GM12875 (cell line): ENCODE measurements at regions not wholly inside any gene's neighbourhood (a gene's known extent, or its start where the extent isn't known, plus 50 kb on each side); places are given as distances from the start of the nearest gene placed in this dataset.

Source experiments
- H3K4me3 ChIP-seq: one replicate; pipeline ENCODE4 v1.5.1; 2011; ENCODE audit warnings: low read depth, low read length, control low read depth
- TF ChIP-seq, protein P1 (sequence below): IDR thresholded peaks from 2 replicates; pipeline ENCODE4 v1.5.1; 2011; ENCODE audit warnings: low read depth, mild to moderate bottlenecking, control low read depth, inconsistent platforms, low read length, moderate library complexity, borderline replicate concordance; ENCODE audit not compliant: insufficient read depth

DNA sequence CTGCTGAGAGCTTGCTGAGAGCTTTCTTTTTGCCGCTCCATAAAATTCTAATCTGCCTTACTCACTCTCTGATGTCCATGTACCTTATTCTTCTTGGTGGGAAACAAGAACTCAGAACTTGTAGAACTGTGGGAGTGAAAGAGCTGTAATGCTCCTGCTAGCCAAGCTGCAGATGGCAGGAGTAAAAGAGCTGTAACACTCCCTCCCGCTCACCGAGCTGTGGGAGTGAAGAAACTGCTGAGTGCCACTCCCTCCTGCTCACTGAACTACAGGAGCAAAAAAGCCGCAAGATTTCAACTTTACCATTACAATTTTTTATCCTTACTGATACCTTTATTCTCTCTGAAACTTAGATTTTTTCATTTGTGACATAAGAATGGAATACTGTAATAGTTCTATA lies 199.1 kb downstream of the SI start:
- H3K4me3 ChIP-seq = no peak overlapping the region
- TF ChIP-seq, protein P1, sequence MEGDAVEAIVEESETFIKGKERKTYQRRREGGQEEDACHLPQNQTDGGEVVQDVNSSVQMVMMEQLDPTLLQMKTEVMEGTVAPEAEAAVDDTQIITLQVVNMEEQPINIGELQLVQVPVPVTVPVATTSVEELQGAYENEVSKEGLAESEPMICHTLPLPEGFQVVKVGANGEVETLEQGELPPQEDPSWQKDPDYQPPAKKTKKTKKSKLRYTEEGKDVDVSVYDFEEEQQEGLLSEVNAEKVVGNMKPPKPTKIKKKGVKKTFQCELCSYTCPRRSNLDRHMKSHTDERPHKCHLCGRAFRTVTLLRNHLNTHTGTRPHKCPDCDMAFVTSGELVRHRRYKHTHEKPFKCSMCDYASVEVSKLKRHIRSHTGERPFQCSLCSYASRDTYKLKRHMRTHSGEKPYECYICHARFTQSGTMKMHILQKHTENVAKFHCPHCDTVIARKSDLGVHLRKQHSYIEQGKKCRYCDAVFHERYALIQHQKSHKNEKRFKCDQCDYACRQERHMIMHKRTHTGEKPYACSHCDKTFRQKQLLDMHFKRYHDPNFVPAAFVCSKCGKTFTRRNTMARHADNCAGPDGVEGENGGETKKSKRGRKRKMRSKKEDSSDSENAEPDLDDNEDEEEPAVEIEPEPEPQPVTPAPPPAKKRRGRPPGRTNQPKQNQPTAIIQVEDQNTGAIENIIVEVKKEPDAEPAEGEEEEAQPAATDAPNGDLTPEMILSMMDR = no peak

DNA sequence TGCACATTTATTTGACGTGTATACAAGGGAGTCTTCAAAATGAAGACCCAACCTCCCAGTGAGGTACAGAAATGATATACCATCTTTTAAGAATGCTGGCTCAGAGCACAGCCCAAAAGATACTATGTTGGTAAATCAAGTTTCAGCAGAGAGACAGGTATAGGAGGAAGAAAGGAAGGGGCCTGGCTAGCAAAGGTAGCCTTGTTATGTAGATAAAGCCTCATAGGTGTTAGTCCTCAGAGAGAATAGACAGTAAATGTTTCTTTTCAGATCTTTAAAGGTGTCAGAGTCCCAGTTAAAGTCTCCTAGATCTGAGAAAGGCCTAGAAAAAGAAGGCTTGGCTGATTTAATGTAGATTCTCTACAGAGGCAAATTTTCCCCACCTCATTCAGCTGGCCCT lies 213.8 kb downstream of the SI start:
- no peak overlapping the region for H3K4me3 ChIP-seq
- TF ChIP-seq, protein P1 = no peak

DNA sequence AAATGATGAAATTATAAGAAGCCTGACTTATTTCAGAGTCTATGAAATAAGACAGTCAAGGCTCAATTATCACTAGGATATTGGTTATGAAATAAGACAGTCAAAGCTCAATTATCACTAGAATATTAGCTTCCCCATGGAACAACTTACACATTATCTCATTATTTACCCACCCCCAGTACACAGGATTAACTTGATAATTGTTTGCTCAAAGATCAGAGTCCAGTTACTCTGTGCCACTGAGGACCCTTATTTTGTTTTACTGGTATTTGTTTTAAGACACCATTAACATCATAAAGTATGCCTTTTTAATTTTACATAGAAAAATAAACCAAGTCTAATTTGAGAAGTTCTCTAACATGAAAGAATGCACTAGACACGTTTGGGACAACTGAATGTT lies 225.4 kb downstream of the SI start:
- TF ChIP-seq, protein P1 = no peak

DNA sequence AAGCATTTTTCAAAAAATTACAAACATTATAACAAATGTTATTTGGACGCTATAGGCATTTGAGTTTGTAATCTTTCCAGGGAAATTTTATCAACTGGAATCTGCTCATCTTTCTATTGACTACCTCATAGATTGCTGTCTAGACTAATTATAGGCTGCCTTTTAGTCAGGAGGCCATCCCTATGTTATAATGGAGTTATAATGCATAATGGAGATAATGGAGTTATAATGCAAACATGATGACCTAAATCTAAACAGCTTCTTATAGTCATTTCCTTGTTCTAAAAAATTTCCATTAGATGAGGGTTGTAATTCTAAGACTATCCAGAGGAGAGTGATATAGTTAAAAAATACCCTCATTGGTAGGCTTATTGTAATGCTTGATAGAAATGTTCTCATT lies 226.4 kb downstream of the SI start:
- no peak overlapping the region for H3K4me3 ChIP-seq
- TF ChIP-seq, protein P1 = no peak

More for the DNA sequence above, 225.4 kb downstream of the SI start:
- no peak overlapping the region for H3K4me3 ChIP-seq

DNA sequence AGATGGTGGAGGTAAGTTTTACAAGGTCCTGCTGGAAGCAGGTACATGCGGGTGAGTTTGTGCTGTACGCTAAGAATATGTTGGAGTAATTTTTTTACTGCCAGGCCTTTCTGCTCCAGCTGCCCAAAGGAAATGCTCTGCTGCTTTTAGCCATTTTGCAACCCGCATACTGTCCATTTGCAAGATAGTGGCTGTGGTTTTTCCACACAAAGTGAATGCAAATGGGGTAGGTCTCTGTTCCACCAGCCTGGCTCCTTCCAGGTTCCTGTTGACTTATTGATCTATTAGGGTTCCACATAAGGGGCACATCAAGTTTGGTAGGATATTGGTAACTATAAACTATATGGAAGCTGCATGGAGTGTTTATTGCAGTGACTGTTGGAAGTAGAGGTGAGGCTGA lies 227.1 kb downstream of the SI start:
- TF ChIP-seq, protein P1 = no peak
- H3K4me3 ChIP-seq = no peak overlapping the region

DNA sequence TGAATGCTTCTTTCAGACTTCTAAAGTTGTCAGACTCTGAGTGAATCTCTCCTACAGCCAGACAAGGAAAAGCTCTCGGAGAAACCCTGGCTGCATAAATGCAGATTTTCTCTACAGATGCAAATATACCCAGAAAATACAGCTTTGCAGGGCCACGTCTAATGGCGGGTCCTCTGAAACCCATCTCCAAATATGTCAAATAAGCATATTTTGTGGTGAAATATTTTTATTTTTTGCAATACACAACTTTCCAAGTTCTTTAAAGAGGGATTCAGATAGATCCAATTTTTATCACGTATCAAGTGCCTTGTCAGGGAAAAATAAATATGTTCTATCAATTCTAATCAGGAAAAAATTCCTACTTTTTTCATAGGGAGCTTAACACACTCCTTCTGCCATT lies 229.4 kb downstream of the SI start:
- TF ChIP-seq, protein P1 = no peak

DNA sequence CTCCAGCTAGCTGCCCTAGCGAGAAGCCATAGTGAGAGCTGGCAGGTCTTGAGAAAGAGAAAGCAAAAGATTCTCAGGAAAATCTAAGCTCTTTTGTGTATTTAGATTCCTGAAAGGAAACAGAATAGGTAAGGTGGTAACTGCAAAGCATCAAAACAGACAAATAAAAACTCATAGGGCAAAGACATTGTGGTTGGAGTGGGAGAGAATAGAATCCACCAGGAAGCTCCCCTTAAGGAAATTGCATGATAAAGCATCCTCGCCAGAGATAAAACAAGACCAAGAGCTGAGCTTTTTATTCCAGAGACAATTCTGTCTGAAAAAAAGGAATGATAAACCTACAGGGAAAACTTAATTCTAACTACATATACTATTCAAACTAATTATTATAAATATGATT lies 232.6 kb downstream of the SI start:
- TF ChIP-seq, protein P1 = no peak
- no peak overlapping the region for H3K4me3 ChIP-seq

More for the DNA sequence above, 229.4 kb downstream of the SI start:
- H3K4me3 ChIP-seq = no peak overlapping the region
